HG03175 (cell line): ENCODE measurements at regions not wholly inside any gene's neighbourhood (a gene's known extent, or its start where the extent isn't known, plus 50 kb on each side); places are given as distances from the start of the nearest gene placed in this dataset.
"Not testable (repeated sequence)": the region's sequence is repeated elsewhere in the genome, so short reads cannot be mapped to it uniquely, and the experiment has no call there.

Experiments
- ATAC-seq: cut with Tn5 transposase; IDR thresholded peaks from one replicate; pipeline ENCODE4 v1.9.1; 2021; ENCODE audit warnings: mild to moderate bottlenecking, moderate library complexity; ENCODE audit not compliant: unreplicated experiment

- no peak for ATAC-seq
Observed at GRCh38 chr4:79266136-79266535, 59.7 kb downstream of the NAA11 start.

DNA sequence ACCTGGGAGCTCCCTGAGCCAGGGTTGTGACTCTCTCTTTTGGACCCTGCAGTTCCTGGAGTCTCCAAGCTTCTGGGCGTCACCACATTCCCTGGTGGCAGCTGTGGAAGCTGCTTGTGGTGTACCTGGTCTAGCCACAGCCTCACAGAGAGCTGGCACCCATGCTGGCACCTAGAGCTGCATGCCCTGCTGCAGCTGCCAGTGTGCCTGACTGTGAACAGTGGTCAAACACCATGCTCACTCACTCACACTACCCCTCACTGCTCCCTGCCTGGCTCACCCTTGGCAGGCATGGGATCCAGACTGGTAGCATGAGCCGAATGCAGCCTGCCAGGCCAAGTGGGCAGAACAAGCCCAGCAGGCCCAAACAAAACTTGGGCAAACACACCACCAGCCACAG, 66.6 kb downstream of the NAA11 start:
- no peak for ATAC-seq

DNA sequence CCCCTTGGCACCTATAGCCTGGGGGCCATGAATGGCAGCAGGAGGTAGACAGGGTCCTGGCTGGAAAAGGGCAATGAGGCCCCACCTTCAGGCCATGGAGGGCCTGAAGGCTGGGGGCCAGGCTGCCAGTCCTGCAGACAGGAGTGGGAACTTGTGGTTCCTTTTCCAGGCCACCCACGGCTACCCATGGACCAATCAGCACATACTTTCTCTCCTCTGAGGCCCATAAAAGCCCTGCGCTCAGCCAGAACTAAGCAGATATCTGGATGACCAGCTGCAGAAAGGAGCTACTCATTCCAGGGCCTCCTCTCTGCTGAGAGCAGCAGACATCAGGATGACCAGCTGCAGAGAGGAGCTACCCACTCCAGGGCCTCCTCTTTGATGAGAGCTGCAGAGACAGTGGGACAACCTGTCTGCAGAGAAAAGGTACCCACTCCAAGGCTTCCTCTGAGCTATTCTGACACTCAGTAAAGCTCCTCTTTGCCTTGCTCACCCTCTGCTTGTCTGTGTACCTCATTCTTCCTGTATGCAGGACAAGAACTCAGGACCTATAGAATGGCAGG, 67.2 kb downstream of the NAA11 start:
- ATAC-seq: no peak

DNA sequence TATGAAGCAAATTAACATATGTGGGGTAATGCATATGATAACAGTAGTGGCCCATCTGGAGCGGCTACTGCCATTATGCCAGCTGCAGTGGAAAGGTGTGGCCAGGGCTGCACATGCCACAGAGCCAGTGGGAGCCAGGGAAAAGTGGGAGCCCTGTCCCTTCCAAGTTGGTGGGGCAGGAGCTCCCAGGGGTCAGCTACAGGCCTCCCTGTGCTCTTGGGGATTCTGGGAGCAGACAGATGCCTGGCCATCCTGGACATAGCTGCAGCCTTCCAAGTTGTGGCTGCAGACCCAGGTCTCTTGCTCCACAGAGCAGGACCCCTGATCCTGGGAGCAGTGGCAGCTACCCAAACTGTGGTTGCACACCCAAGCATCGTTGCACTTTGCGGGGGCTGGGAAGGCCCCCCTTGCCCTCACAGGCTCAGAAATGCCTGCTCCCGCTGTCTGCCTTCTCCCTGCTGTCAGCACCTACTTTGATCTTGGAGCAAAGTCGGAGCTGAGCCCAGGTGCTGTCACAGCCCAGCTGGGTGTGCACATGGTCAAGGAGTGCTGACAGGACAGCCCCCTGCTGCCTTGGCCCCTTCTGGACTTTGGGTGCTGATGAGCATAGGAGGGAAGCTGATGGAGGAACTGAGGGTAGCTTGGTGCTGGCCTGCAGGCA, 67.8 kb downstream of the NAA11 start:
- ATAC-seq: no peak

DNA sequence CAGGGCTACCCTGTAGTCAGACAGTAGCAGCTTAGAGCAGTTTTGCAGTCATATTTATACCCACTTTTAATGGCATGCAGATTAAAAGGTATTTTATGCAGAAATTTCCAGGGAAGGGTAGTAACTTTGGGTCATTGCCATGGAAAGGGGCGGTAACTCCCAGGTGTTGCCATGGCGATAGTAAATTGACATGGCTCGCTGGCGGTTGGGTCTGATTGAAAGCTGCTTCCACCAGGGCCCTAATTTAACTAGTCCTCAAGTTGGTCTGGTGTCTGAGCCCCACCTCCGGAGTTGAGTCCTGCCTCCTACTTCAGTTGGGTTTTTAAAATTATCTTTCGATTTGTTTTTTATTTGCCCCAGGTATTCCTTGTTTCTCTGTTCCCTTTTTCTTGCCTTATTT, 70.1 kb downstream of the NAA11 start:
- ATAC-seq: no peak

GRCh38 chr4:79253924-79254323, 71.9 kb downstream of the NAA11 start:
- ATAC-seq: no peak

GRCh38 chr4:79253168-79253567, 72.7 kb downstream of the NAA11 start:
- no peak for ATAC-seq

DNA sequence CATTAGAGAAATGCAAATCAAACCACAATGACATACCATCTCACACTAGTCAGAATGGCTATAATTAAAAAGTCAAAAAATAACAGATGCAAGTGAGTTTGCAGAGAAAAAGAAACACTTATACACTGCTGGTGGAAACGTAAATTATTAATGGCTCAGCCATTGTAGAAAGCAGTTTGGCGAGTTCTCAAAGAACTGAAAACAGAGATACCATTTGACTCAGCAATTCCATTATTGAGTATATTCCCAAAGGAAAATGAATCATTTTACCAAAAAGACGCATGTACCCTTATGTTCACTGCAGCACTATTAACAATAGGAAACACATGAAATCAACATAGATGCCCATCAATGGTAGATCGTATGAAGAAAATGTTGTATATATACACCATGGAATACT, 75.0 kb downstream of the NAA11 start:
- ATAC-seq: no peak

GRCh38 chr4:79249881-79250503, 75.9 kb downstream of the NAA11 start:
- no peak for ATAC-seq

DNA sequence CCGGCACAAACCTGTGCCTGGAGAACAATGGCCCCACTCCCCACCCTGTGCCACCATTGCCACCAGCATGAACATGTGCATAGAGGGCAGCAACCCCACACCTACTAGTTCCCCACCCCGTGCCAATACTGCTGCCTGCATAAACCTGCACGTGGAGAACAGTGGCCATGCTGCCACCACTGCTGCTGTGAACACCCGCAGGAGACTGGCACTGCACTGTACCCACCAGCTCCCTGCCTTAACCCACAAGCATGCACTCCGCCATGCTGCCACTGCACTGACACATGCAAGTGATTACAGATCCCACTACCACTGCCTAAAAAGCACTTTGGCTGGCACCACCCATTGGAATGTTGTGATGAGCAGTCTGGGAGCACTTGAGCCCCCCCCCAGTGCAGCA, 77.3 kb downstream of the NAA11 start:
- ATAC-seq: no peak

- no peak for ATAC-seq
Observed at GRCh38 chr4:79247695-79248394, 78.0 kb downstream of the NAA11 start.

GRCh38 chr4:79245200-79245940, 80.5 kb downstream of the NAA11 start:
- not testable (repeated sequence) for ATAC-seq

- no peak for ATAC-seq
Observed at GRCh38 chr4:79241846-79242245, 84.0 kb downstream of the NAA11 start.

- ATAC-seq: no peak
Observed at GRCh38 chr4:79237851-79238250, 88.0 kb downstream of the NAA11 start.

- ATAC-seq: no peak
Observed at GRCh38 chr4:79236785-79237184, 89.1 kb downstream of the NAA11 start.

GRCh38 chr4:79235095-79235494, 90.8 kb downstream of the NAA11 start:
- no peak for ATAC-seq

GRCh38 chr4:79233820-79234219, 92.0 kb downstream of the NAA11 start:
- no peak for ATAC-seq

GRCh38 chr4:79232540-79232939, 93.3 kb downstream of the NAA11 start:
- ATAC-seq: no peak

DNA sequence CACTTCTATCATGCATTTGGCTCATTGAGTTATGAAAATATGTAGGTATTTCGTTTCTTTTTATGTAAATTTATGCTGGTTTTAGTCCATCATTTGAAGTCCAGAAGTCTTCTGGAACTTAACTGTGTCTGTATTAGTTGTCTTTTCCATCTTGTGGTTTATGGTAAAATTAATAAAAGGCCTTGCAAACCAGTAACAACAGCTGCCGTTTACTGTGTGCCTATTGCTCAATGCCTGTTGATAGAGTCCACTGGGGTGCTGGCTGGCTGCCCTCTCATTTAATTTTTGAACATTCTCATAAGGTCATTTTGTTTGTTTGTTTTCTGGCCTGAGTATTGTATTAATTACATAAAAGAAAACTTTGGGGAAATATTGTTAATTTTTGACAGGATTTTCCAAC, 98.0 kb downstream of the NAA11 start:
- no peak for ATAC-seq

- ATAC-seq: no peak
Observed at GRCh38 chr4:79225360-79225759, 100.5 kb downstream of the NAA11 start.

GRCh38 chr4:79224777-79225104, 101.1 kb downstream of the NAA11 start:
- ATAC-seq: no peak
